ENCODE measurements at regions not wholly inside any gene's neighbourhood (a gene's known extent, or its start where the extent isn't known, plus 50 kb on each side); places are given as distances from the start of the nearest gene placed in this dataset.

DNA sequence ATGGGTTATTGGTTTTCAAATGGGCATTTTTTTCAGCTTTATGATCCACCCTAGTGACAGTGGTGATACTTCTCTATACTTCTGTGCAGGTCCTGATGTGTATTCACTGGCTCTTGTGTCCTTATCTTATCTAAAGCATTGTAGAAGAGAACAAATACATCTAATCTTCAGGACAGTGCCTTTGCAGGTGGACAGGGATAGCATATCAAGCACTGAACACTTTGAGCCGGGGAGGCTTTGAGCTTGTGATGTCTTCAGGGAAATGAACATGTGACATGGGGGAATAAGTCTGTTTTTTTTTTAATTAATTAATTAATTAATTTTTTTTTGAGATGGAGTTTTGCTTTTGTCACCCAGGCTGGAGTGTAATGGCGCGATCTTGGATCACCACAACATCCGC is 115.5 kb upstream of the KLF4 start:
- CTCF ChIA-PET = no interaction called here
- H3K4me1 ChIP-seq (ENCODE audit: control insufficient read depth in 1 of 2, insufficient read depth in 2 of 2, low read length in 2 of 2) = no peaks in the 10 kb centered on the region
- no peak for TF ChIP-seq TCF7L2 (IDR thresholded peaks at IDR 0.05; ENCODE audit: borderline replicate concordance, extremely low read depth, insufficient read depth, insufficient read length)
- TF ChIP-seq RAD21 (IDR thresholded peaks at IDR 0.05; ENCODE audit: low read depth) = no peak
- TF ChIP-seq, protein P1, sequence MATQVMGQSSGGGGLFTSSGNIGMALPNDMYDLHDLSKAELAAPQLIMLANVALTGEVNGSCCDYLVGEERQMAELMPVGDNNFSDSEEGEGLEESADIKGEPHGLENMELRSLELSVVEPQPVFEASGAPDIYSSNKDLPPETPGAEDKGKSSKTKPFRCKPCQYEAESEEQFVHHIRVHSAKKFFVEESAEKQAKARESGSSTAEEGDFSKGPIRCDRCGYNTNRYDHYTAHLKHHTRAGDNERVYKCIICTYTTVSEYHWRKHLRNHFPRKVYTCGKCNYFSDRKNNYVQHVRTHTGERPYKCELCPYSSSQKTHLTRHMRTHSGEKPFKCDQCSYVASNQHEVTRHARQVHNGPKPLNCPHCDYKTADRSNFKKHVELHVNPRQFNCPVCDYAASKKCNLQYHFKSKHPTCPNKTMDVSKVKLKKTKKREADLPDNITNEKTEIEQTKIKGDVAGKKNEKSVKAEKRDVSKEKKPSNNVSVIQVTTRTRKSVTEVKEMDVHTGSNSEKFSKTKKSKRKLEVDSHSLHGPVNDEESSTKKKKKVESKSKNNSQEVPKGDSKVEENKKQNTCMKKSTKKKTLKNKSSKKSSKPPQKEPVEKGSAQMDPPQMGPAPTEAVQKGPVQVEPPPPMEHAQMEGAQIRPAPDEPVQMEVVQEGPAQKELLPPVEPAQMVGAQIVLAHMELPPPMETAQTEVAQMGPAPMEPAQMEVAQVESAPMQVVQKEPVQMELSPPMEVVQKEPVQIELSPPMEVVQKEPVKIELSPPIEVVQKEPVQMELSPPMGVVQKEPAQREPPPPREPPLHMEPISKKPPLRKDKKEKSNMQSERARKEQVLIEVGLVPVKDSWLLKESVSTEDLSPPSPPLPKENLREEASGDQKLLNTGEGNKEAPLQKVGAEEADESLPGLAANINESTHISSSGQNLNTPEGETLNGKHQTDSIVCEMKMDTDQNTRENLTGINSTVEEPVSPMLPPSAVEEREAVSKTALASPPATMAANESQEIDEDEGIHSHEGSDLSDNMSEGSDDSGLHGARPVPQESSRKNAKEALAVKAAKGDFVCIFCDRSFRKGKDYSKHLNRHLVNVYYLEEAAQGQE (IDR thresholded peaks at IDR 0.05; ENCODE audit: low read depth) = no peak
- TF ChIP-seq SP1 (IDR thresholded peaks at IDR 0.05; ENCODE audit: low read depth) = no peak
- TF ChIP-seq EGR1 (IDR thresholded peaks at IDR 0.05; ENCODE audit: low read depth) = no peak
- TF ChIP-seq, protein P2, sequence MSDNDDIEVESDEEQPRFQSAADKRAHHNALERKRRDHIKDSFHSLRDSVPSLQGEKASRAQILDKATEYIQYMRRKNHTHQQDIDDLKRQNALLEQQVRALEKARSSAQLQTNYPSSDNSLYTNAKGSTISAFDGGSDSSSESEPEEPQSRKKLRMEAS (IDR thresholded peaks at IDR 0.05) = no peak
- TF ChIP-seq SIN3A (IDR thresholded peaks at IDR 0.05; ENCODE audit: low read depth) = no peak
- TF ChIP-seq ZFX (IDR thresholded peaks at IDR 0.05) = no peak
- TF ChIP-seq EZH2 (IDR thresholded peaks at IDR 0.05) = no peak
- TF ChIP-seq ATF3 (IDR thresholded peaks at IDR 0.05) = no peak
- TF ChIP-seq POLR2A (IDR thresholded peaks at IDR 0.05; ENCODE audit: borderline replicate concordance, extremely low read depth, insufficient read depth, insufficient read length) = no peak
- no peak for TF ChIP-seq EZH2phosphoT487 (IDR thresholded peaks at IDR 0.05; ENCODE audit: borderline replicate concordance)
- no peak for TF ChIP-seq FOSL1 (IDR thresholded peaks at IDR 0.05; ENCODE audit: low read depth)
- TF ChIP-seq ELF1 (IDR thresholded peaks at IDR 0.05; ENCODE audit: borderline replicate concordance, low read depth) = no peak
- no peak for TF ChIP-seq POLR2AphosphoS5 (IDR thresholded peaks at IDR 0.05; ENCODE audit: low read depth, low read length)
- TF ChIP-seq CTCF (IDR thresholded peaks at IDR 0.05 in 2 of 3, conservative IDR thresholded peaks at IDR 0.05 in 1 of 3; ENCODE audit: borderline replicate concordance in 1 of 3, insufficient read depth in 1 of 3, low read depth in 2 of 3, low read length in 2 of 3) = no peak
- no peak for TF ChIP-seq CEBPB (IDR thresholded peaks at IDR 0.05; ENCODE audit: low read depth)
- TF ChIP-seq CBX3 (IDR thresholded peaks at IDR 0.05; ENCODE audit: low read depth) = no peak
- no peak for TF ChIP-seq ZNF274 (IDR thresholded peaks at IDR 0.05; ENCODE audit: low read depth, low read length)
- TF ChIP-seq JUND (IDR thresholded peaks at IDR 0.05) = no peak
- H3K27me3 ChIP-seq (ENCODE audit: insufficient read depth, low read length) = no peaks in the 10 kb centered on the region
- no TSS peak for BruUV-seq (replicated peaks)
- H3K9me3 ChIP-seq (ENCODE audit: control insufficient read depth in 1 of 2, insufficient read depth in 1 of 2, low read depth in 1 of 2, low read length in 2 of 2) = no peaks in the 10 kb centered on the region
- no peak overlapping the region for H3K9ac ChIP-seq (ENCODE audit: low read length)
- H3K79me2 ChIP-seq (ENCODE audit: insufficient read depth, low read length) = no peaks in the 10 kb centered on the region
- H3K27ac ChIP-seq (ENCODE audit: low read depth, low read length) = no peak overlapping the region
- H4K20me1 ChIP-seq (ENCODE audit: insufficient read depth) = no peaks in the 10 kb centered on the region
- H3K36me3 ChIP-seq (ENCODE audit: control insufficient read depth in 1 of 2, insufficient read depth in 2 of 2, low read length in 2 of 2) = no peaks in the 10 kb centered on the region
- no peak overlapping the region for H2AFZ ChIP-seq (ENCODE audit: low read depth, low read length, poor library complexity, severe bottlenecking)
- no peak overlapping the region for H3K4me2 ChIP-seq (ENCODE audit: low read length)
- H3K4me3 ChIP-seq (replicated peaks in 1 of 2; ENCODE audit: low read depth in 1 of 2, low read length in 2 of 2) = no peak overlapping the region
- ATAC-seq (no peak), DNase-seq (ENCODE audit: low read depth, low spot score) (no peak)
- intact Hi-C loops (cut with micrococcal nuclease) = no loop called here
- no peaks in the 10 kb centered on the region for H3K9me2 ChIP-seq (ENCODE audit: insufficient read depth)
- POLR2A ChIA-PET = no interaction called here
- RAD21 ChIA-PET (ENCODE audit: low non-redundant PET in 1 of 2, low total read pairs in 2 of 2, uncharacterized antibody in 2 of 2, unreplicated experiment in 2 of 2) = no interaction called here

All from HCT116 (cell line).